SU-DHL-6 (cell line): ENCODE measurements at regions not wholly inside any gene's neighbourhood (a gene's known extent, or its start where the extent isn't known, plus 50 kb on each side); places are given as distances from the start of the nearest gene placed in this dataset.

Source experiments
- H2AFZ ChIP-seq: fragments of 200-600 bp; sonication (generic); 2 replicates; pipeline ENCODE4 v1.6.1; 2014; ENCODE audit warnings: low read depth, mild to moderate bottlenecking, moderate library complexity, mixed read lengths, antibody characterized with exemption, low read length; ENCODE audit not compliant: severe bottlenecking
- H3F3A ChIP-seq: fragments of 200-600 bp; shearing (Covaris generic); 2 replicates; pipeline ENCODE4 v1.6.0; 2016; ENCODE audit warnings: antibody characterized with exemption, mild to moderate bottlenecking; ENCODE audit not compliant: insufficient read depth
- H3K27ac ChIP-seq: fragments of 200-600 bp; sonication (generic); 2 replicates; pipeline ENCODE4 v1.5.1; 2016; ENCODE audit warnings: low read depth, mild to moderate bottlenecking, low read length, moderate library complexity, mixed read lengths
- H3K27me3 ChIP-seq: fragments of 200-600 bp; sonication (generic), shearing (Covaris generic); 2 replicates; pipeline ENCODE4 v1.6.0; 2014; ENCODE audit warnings: mild to moderate bottlenecking, low read length
- H3K36me3 ChIP-seq: fragments of 200-600 bp; sonication (generic); 2 replicates; pipeline ENCODE4 v1.6.1; 2014; ENCODE audit warnings: mild to moderate bottlenecking, low read length, mixed read lengths
- H3K4me2 ChIP-seq: fragments of 300-600, 200-600 bp; shearing (Covaris generic), sonication (generic); 2 replicates; pipeline ENCODE4 v1.6.0; 2014; ENCODE audit warnings: low read length, low read depth, mild to moderate bottlenecking; ENCODE audit not compliant: poor library complexity, severe bottlenecking
- H3K4me3 ChIP-seq: fragments of 200-600 bp; sonication (generic); 2 replicates; pipeline ENCODE4 v1.5.1; 2014; ENCODE audit warnings: antibody characterized with exemption, low read length, mild to moderate bottlenecking, mixed read lengths; ENCODE audit not compliant: insufficient read depth, poor library complexity, severe bottlenecking
- H3K79me2 ChIP-seq: fragments of 200-600 bp; sonication (generic); 2 replicates; pipeline ENCODE4 v1.6.1; 2014; ENCODE audit warnings: mild to moderate bottlenecking, low read length, moderate library complexity; ENCODE audit not compliant: insufficient read depth
- H3K9ac ChIP-seq: fragments of 200-600 bp; sonication (generic); 2 replicates; pipeline ENCODE4 v1.7.0; 2014; ENCODE audit warnings: mild to moderate bottlenecking, low read length
- H3K9me2 ChIP-seq: fragments of 200-600 bp; sonication (generic); replicated peaks from 2 replicates; pipeline ENCODE4 v1.6.1; 2014; ENCODE audit warnings: low read length; ENCODE audit not compliant: insufficient read depth
- H3K9me3 ChIP-seq: fragments of 200-600 bp; sonication (generic); 2 replicates; pipeline ENCODE4 v1.6.1; 2014; ENCODE audit warnings: low read length, mixed read lengths; ENCODE audit not compliant: insufficient read depth
- H4K20me1 ChIP-seq: fragments of 200-600 bp; sonication (generic); 2 replicates; pipeline ENCODE4 v1.6.1; 2014; ENCODE audit warnings: low read depth, mild to moderate bottlenecking, antibody characterized with exemption, low read length, moderate library complexity, mixed read lengths
- EZH2phosphoT487 ChIP-seq: fragments of 200-600 bp; sonication (generic), shearing (Covaris generic); conservative IDR thresholded peaks from 2 replicates; pipeline ENCODE4 v1.6.1; 2018; ENCODE audit warnings: mild to moderate bottlenecking, antibody characterized with exemption, low read length, moderate library complexity, mixed read lengths
- TF ChIP-seq, protein P1 (sequence below): fragments of 200-600 bp; sonication (generic); IDR thresholded peaks from one replicate; pipeline ENCODE4 v1.5.1; 2017; ENCODE audit warnings: antibody characterized with exemption, mild to moderate bottlenecking, low read length, moderate library complexity; ENCODE audit not compliant: insufficient read depth, poor library complexity, severe bottlenecking

DNA sequence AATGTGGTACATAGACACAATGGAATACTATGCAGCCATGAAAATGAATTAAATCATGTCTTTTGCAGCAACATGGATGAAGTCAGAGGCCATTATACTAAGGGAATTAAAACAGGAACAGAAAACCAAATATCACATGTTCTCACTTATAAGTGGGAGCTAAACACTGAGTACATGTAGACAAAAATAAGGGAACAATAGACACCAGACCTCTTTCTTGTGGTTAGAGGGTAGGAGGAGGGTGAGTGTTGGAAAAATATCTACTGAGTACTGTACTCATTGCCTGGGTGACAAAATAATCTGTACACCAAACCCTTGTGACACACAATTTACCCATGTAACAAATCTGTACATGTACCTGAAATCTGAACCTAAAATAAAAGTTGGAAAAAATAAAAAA lies 59.1 kb upstream of the ANO5 start:
- H3K79me2 ChIP-seq = no peaks in the 10 kb centered on the region
- TF ChIP-seq, protein P1, sequence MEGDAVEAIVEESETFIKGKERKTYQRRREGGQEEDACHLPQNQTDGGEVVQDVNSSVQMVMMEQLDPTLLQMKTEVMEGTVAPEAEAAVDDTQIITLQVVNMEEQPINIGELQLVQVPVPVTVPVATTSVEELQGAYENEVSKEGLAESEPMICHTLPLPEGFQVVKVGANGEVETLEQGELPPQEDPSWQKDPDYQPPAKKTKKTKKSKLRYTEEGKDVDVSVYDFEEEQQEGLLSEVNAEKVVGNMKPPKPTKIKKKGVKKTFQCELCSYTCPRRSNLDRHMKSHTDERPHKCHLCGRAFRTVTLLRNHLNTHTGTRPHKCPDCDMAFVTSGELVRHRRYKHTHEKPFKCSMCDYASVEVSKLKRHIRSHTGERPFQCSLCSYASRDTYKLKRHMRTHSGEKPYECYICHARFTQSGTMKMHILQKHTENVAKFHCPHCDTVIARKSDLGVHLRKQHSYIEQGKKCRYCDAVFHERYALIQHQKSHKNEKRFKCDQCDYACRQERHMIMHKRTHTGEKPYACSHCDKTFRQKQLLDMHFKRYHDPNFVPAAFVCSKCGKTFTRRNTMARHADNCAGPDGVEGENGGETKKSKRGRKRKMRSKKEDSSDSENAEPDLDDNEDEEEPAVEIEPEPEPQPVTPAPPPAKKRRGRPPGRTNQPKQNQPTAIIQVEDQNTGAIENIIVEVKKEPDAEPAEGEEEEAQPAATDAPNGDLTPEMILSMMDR = no peak
- TF ChIP-seq EZH2phosphoT487 = no peak
- H4K20me1 ChIP-seq = no peaks in the 10 kb centered on the region
- H3K9ac ChIP-seq = no peak overlapping the region
- H3K9me3 ChIP-seq = no peaks in the 10 kb centered on the region
- H3K36me3 ChIP-seq = no peaks in the 10 kb centered on the region
- H3K27ac ChIP-seq = no peak overlapping the region
- H3K4me2 ChIP-seq = no peak overlapping the region
- H3F3A ChIP-seq = no peaks in the 10 kb centered on the region
- H3K9me2 ChIP-seq = no peaks in the 10 kb centered on the region
- H3K4me3 ChIP-seq = no peak overlapping the region
- H2AFZ ChIP-seq = no peak overlapping the region
- no peaks in the 10 kb centered on the region for H3K27me3 ChIP-seq

DNA sequence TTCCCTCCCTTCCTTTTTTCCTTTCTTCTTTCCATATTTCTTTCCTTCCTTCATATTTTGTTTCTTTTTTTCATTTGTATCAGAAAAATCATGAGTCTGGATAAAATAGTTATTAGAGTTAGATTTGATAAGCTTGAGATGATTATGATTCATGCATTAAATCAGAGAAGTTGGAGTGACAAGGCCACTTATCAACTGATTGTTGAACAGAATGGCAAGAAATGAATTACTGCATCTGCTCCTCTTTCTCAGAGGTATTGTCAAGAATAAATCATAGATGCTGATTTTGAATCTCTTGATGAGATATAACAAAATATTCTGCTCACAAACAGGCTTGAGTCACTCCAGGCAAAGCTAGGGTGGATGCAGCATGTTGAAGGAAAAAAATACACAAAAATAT lies 54.6 kb upstream of the ANO5 start:
- Histone ChIP-seq H3K9me3 (no peaks in the 10 kb centered on the region), H3F3A (no peaks in the 10 kb centered on the region), H3K27ac (no peak overlapping the region), H3K9me2 (no peaks in the 10 kb centered on the region), H2AFZ (no peak overlapping the region), H3K79me2 (no peaks in the 10 kb centered on the region), H3K9ac (no peak overlapping the region), H3K4me2 (no peak overlapping the region), H3K4me3 (no peak overlapping the region), H3K27me3 (no peaks in the 10 kb centered on the region), H4K20me1 (no peaks in the 10 kb centered on the region), H3K36me3 (no peaks in the 10 kb centered on the region)
- TF ChIP-seq, protein P1 = no peak
- no peak for TF ChIP-seq EZH2phosphoT487
